Fibroblast of skin of right quadriceps (primary cell): ENCODE measurements at regions not wholly inside any gene's neighbourhood (a gene's known extent, or its start where the extent isn't known, plus 50 kb on each side); places are given as distances from the start of the nearest gene placed in this dataset.

ENCODE experiments used
- DNase-seq: peaks from one replicate; pipeline ENCODE4 v3.0.0-alpha.2; 2013

- DNase-seq: no peak
Measured at GRCh38 chr7:27299861-27300260, 57.3 kb downstream of the EVX1 start.

GRCh38 chr7:27300421-27300820 is 57.8 kb downstream of the EVX1 start:
- no peak for DNase-seq

GRCh38 chr7:27302590-27302989 is 60.0 kb downstream of the EVX1 start:
- no peak for DNase-seq

GRCh38 chr7:27303026-27303425 is 60.4 kb downstream of the EVX1 start:
- DNase-seq: no peak

GRCh38 chr7:27305854-27306253 is 63.3 kb downstream of the EVX1 start:
- DNase-seq: no peak

- no peak for DNase-seq
Measured at GRCh38 chr7:27312820-27313219, 70.2 kb downstream of the EVX1 start.

- no peak for DNase-seq
Measured at GRCh38 chr7:27314111-27314510, 71.5 kb downstream of the EVX1 start.

GRCh38 chr7:27315066-27315465 is 72.5 kb downstream of the EVX1 start:
- no peak for DNase-seq

GRCh38 chr7:27316311-27316710 is 73.7 kb downstream of the EVX1 start:
- no peak for DNase-seq

GRCh38 chr7:27324246-27324645 is 81.6 kb downstream of the EVX1 start:
- DNase-seq: no peak

- DNase-seq: no peak
Measured at GRCh38 chr7:27329909-27330308, 87.3 kb downstream of the EVX1 start.

- DNase-seq: no peak
Measured at GRCh38 chr7:27339478-27339877, 96.9 kb downstream of the EVX1 start.

- DNase-seq: no peak
Measured at GRCh38 chr7:27344471-27344870, 101.9 kb downstream of the EVX1 start.

- no peak for DNase-seq
Measured at GRCh38 chr7:27345164-27345887, 102.7 kb downstream of the EVX1 start.

- DNase-seq: no peak
Measured at GRCh38 chr7:27345997-27346396, 103.4 kb downstream of the EVX1 start.

GRCh38 chr7:27346531-27347275 is 104.1 kb downstream of the EVX1 start:
- DNase-seq: peak; percentile 85

GRCh38 chr7:27347276-27347640 is 104.7 kb downstream of the EVX1 start:
- no peak for DNase-seq

- DNase-seq: no peak
Measured at GRCh38 chr7:27349621-27350020, 107.0 kb downstream of the EVX1 start.

GRCh38 chr7:27351137-27351536 is 108.5 kb downstream of the EVX1 start:
- DNase-seq: no peak

GRCh38 chr7:27351786-27352185 is 109.2 kb downstream of the EVX1 start:
- DNase-seq: no peak

- no peak for DNase-seq
Measured at GRCh38 chr7:27359181-27360125, 116.9 kb downstream of the EVX1 start.

GRCh38 chr7:27361522-27361921 is 118.9 kb downstream of the EVX1 start:
- no peak for DNase-seq

- DNase-seq: no peak
Measured at GRCh38 chr7:27362026-27362425, 119.4 kb downstream of the EVX1 start.
